Activated CD4-positive, alpha-beta T cell treated with anti-CD3 and anti-CD28 coated beads for 36 hours (primary cell): ENCODE measurements at regions not wholly inside any gene's neighbourhood (a gene's known extent, or its start where the extent isn't known, plus 50 kb on each side); places are given as distances from the start of the nearest gene placed in this dataset.

Experiments used
- ATAC-seq: fragments of 200-7000 bp; cut with Tn5 transposase; one replicate; pipeline ENCODE4 v1.10.0; 2021; ENCODE audit warnings: mild to moderate bottlenecking, moderate library complexity
- CTCF ChIA-PET: fragments of 350-600 bp; sonication (Branson Sonifier 250); formaldehyde crosslinking; loops from one replicate; lab custom pipeline; 2021; ENCODE audit warnings: antibody characterized with exemption; lab: Charles Lee
- POLR2A ChIA-PET: fragments of 350-600 bp; sonication (Branson Sonifier 250); formaldehyde crosslinking; loops from one replicate; lab custom pipeline; 2021; ENCODE audit warnings: antibody characterized with exemption, inconsistent platforms; lab: Charles Lee
- DNase-seq: peaks from one replicate; pipeline ENCODE4 v3.0.0-alpha.2; 2020
- H3K27ac Mint-ChIP-seq: one replicate; pipeline ENCODE4 v1.8.0; 2021; ENCODE audit warnings: mixed read lengths
- H3K27me3 Mint-ChIP-seq: one replicate; pipeline ENCODE4 v1.8.0; 2021; ENCODE audit warnings: mixed read lengths
- H3K36me3 Mint-ChIP-seq: one replicate; pipeline ENCODE4 v1.8.0; 2021; ENCODE audit warnings: low read depth, mixed read lengths
- H3K4me1 Mint-ChIP-seq: one replicate; pipeline ENCODE4 v1.8.0; 2021; ENCODE audit warnings: mixed read lengths
- H3K4me3 Mint-ChIP-seq: one replicate; pipeline ENCODE4 v1.8.0; 2021; ENCODE audit warnings: mild to moderate bottlenecking, moderate library complexity, mixed read lengths
- H3K9me3 Mint-ChIP-seq: one replicate; pipeline ENCODE4 v1.8.0; 2021; ENCODE audit warnings: low read depth, mixed read lengths
- intact Hi-C, 2 experiments: fragments of 100-400 bp; cut with DNase I in 1 of 2; cut with micrococcal nuclease in 1 of 2; formaldehyde crosslinking; loops; one replicate each; pipeline versions ENCODE4 v1.14.2 to v1.15.1; 2022 to 2024; cut with DNase I, micrococcal nuclease

- Mint-ChIP-seq H3K36me3 (no peaks in the 10 kb centered on the region), H3K4me3 (no peak overlapping the region), H3K9me3 (peaks cover 3% of the 10 kb centered on the region), H3K27ac (no peak overlapping the region), H3K4me1 (no peaks in the 10 kb centered on the region), H3K27me3 (peaks cover 15% of the 10 kb centered on the region)
- no peak for ATAC-seq
- ChIA-PET POLR2A (no interaction called here), CTCF (no interaction called here)
- DNase-seq, result no peak
- intact Hi-C loops, result no loop called here
Measured at GRCh38 chr12:125295550-125295949, 230.3 kb downstream of the AACS start.

- Mint-ChIP-seq H3K27me3 (peaks cover 13% of the 10 kb centered on the region), H3K36me3 (no peaks in the 10 kb centered on the region), H3K4me3 (no peak overlapping the region), H3K9me3 (peaks cover 3% of the 10 kb centered on the region), H3K4me1 (no peaks in the 10 kb centered on the region), H3K27ac (no peak overlapping the region)
- intact Hi-C loops, result no loop called here
- POLR2A ChIA-PET, result no interaction called here
- ATAC-seq (no peak), DNase-seq (no peak)
- CTCF ChIA-PET, result no interaction called here
Measured at GRCh38 chr12:125296701-125297100, 231.5 kb downstream of the AACS start.

- intact Hi-C loops, result no loop called here
- DNase-seq (no peak), ATAC-seq (no peak)
- Mint-ChIP-seq H3K27ac (no peak overlapping the region), H3K4me3 (no peak overlapping the region), H3K27me3 (peaks cover 13% of the 10 kb centered on the region), H3K9me3 (no peaks in the 10 kb centered on the region), H3K4me1 (no peaks in the 10 kb centered on the region), H3K36me3 (no peaks in the 10 kb centered on the region)
- ChIA-PET POLR2A (no interaction called here), CTCF (no interaction called here)
Measured at GRCh38 chr12:125299840-125300239, 234.6 kb downstream of the AACS start.

GRCh38 chr12:125300249-125300648 is 235.0 kb downstream of the AACS start:
- no peak for ATAC-seq
- Mint-ChIP-seq H3K9me3 (no peaks in the 10 kb centered on the region), H3K36me3 (no peaks in the 10 kb centered on the region), H3K4me1 (no peaks in the 10 kb centered on the region), H3K4me3 (no peak overlapping the region), H3K27me3 (peaks cover 10% of the 10 kb centered on the region), H3K27ac (no peak overlapping the region)
- no peak for DNase-seq
- intact Hi-C loops, result no loop called here
- POLR2A ChIA-PET, result no interaction called here
- CTCF ChIA-PET, result no interaction called here

DNA sequence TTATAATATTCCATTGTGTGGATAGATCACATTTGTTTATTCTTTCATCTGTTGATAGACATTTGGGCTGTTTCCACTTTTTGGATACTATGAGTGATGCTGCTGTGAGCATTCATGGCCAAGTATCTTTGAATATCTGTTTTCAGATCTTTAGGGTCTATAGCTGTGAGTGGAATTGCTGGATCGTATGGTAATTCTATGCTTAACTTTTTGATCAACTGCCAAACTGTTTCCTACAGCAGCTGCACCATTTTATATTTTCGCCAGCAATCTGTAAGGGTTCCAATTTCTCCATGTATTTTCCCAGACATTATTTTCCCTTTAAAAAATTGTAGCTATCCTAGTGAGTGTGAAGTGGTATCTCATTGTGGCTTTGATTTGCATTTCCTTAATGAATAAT is 238.1 kb downstream of the AACS start:
- ChIA-PET CTCF (no interaction called here), POLR2A (no interaction called here)
- Mint-ChIP-seq H3K4me3 (no peak overlapping the region), H3K36me3 (no peaks in the 10 kb centered on the region), H3K27ac (no peak overlapping the region), H3K4me1 (no peaks in the 10 kb centered on the region), H3K9me3 (no peaks in the 10 kb centered on the region), H3K27me3 (peaks cover 2% of the 10 kb centered on the region)
- DNase-seq (no peak), ATAC-seq (no peak)
- intact Hi-C loops, result no loop called here

DNA sequence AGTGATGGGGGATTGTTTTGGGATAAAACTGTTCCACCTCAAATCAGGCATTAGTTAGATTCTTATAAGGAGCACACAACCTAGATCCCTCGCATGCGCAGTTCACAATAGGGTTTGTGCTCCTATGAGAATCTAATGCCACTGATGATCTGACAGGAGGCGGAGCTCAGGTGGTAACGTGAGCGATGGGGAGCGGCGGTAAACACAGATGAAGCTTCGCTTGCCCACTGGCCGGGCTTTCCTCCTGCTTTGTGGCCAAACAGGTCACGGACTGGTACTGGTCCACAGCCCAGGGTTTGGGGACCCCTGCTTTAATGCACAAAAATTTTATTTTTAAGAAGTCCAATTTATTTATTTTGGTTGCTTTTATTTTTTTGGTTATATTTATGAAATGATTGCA is 238.8 kb downstream of the AACS start:
- peaks cover 2% of the 10 kb centered on the region for H3K27me3 Mint-ChIP-seq
- CTCF ChIA-PET, result no interaction called here
- no peak for DNase-seq
- no peak overlapping the region for H3K27ac Mint-ChIP-seq
- POLR2A ChIA-PET, result no interaction called here
- no peak for ATAC-seq
- H3K4me3 Mint-ChIP-seq, result no peak overlapping the region
- intact Hi-C loops, result no loop called here
- no peaks in the 10 kb centered on the region for H3K36me3 Mint-ChIP-seq
- H3K4me1 Mint-ChIP-seq, result no peaks in the 10 kb centered on the region
- H3K9me3 Mint-ChIP-seq, result no peaks in the 10 kb centered on the region

GRCh38 chr12:125305231-125305630 is 240.0 kb downstream of the AACS start:
- Mint-ChIP-seq H3K4me1 (no peaks in the 10 kb centered on the region), H3K27ac (no peak overlapping the region), H3K9me3 (no peaks in the 10 kb centered on the region), H3K27me3 (peaks cover 2% of the 10 kb centered on the region), H3K4me3 (no peak overlapping the region), H3K36me3 (no peaks in the 10 kb centered on the region)
- POLR2A ChIA-PET, result no interaction called here
- intact Hi-C loops, result no loop called here
- CTCF ChIA-PET, result no interaction called here
- no peak for DNase-seq
- ATAC-seq, result no peak

- no peaks in the 10 kb centered on the region for H3K36me3 Mint-ChIP-seq
- H3K4me3 Mint-ChIP-seq, result no peak overlapping the region
- H3K4me1 Mint-ChIP-seq, result no peaks in the 10 kb centered on the region
- ATAC-seq (no peak), DNase-seq (no peak)
- no peak overlapping the region for H3K27ac Mint-ChIP-seq
- CTCF ChIA-PET, result no interaction called here
- intact Hi-C loops, result no loop called here
- H3K9me3 Mint-ChIP-seq, result no peaks in the 10 kb centered on the region
- POLR2A ChIA-PET, result no interaction called here
- peaks cover 8% of the 10 kb centered on the region for H3K27me3 Mint-ChIP-seq
Measured at GRCh38 chr12:125310461-125310860, 245.2 kb downstream of the AACS start.

DNA sequence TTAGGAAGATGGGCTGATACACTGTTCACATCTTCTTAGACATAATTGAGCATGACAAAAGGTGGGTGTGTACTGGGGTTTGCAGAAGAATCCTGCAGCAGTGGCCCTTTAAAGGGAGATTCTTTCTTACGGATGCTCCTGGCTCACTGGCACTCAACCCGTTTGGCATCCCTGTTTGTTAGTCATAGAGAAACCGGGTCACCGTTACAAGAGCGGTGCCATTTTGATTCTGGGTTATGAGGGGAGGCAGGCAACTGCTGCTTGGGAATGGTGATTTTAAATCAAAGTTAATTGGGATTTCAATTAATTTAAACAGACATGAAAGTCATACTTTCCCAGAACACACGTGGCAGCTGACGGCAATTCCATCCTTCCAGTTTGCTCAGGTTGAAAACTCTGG is 245.8 kb downstream of the AACS start:
- Mint-ChIP-seq H3K4me1 (no peaks in the 10 kb centered on the region), H3K9me3 (no peaks in the 10 kb centered on the region), H3K36me3 (no peaks in the 10 kb centered on the region), H3K27me3 (peaks cover 8% of the 10 kb centered on the region), H3K4me3 (no peak overlapping the region), H3K27ac (no peak overlapping the region)
- CTCF ChIA-PET, result interaction anchor here (1.2 kb wide), 1 partner anchor 21 kb away, joined by 3 read pairs; no protein-coding TSS in a partner anchor
- intact Hi-C loops, result no loop called here
- POLR2A ChIA-PET, result no interaction called here
- DNase-seq, result no peak
- no peak for ATAC-seq

GRCh38 chr12:125312471-125312870 is 247.2 kb downstream of the AACS start:
- POLR2A ChIA-PET, result no interaction called here
- Mint-ChIP-seq H3K9me3 (no peaks in the 10 kb centered on the region), H3K27ac (no peak overlapping the region), H3K4me1 (no peaks in the 10 kb centered on the region), H3K36me3 (no peaks in the 10 kb centered on the region), H3K4me3 (no peak overlapping the region), H3K27me3 (peaks cover 8% of the 10 kb centered on the region)
- intact Hi-C loops, result no loop called here
- CTCF ChIA-PET, result no interaction called here
- ATAC-seq (no peak), DNase-seq (no peak)

DNA sequence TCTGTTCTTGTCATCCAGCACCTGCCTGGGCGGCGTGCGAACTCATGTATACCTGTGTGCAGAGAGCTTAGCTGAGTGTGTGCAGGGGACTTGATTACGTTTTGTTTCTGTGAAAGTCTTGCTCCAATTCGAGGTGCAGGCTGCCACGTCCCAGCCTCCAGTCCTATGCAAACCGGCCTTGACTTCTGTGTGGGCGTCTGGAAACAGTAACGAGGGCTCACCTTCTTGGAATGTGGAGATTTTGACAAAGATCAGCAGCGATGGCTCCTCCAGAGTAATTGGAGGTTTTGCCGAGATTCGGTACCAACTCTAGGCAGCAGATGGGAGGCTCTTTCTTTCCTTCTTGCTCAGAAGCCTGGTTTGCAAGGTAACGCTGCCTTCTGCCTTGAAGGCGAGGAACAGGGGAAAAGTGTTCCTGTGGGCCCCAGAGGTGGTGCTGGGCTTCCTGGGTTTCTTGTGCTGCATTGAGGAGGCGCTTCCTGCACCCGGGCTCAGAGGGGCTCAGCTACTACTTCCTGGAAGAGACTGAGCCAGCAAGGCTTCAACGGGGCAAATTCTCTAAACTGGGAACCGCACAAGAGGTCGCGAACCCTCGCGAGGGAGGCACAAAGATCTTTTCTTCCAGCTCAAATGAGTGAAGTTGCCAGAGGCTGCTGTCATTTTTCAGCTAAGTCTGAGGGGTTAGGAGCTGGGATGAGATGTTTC is 249.0 kb downstream of the AACS start:
- intact Hi-C loops, result no loop called here
- H3K27me3 Mint-ChIP-seq, result peaks cover 8% of the 10 kb centered on the region
- ChIA-PET POLR2A (no interaction called here), CTCF (interaction anchor here (0.5 to 1.3 kb wide), 2 partner anchors 8 to 831 kb away, joined by 3 read pairs; no protein-coding TSS in a partner anchor)
- H3K27ac Mint-ChIP-seq, result no peak overlapping the region
- no peak for DNase-seq
- ATAC-seq, result no peak
- no peaks in the 10 kb centered on the region for H3K9me3 Mint-ChIP-seq
- no peaks in the 10 kb centered on the region for H3K36me3 Mint-ChIP-seq
- no peaks in the 10 kb centered on the region for H3K4me1 Mint-ChIP-seq
- no peak overlapping the region for H3K4me3 Mint-ChIP-seq

DNA sequence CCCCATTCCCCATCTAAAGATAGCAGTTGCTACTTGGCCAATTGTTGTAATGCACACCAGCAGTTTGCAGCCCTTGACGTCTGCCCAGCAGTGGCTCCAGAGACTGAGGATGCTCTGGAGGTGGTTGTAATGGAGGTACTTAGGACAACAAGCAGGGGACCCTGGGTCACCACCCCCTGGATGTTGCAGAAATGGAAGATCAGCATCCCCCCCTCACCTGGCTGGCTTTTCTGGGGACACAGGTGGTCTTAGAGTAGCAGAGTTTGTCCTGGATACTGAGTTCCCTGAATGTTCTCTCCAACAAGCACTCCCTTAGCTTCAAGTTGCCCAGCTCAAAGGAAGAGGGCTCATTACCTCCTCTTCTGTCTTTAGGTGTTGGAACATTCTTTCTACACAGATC is 250.5 kb downstream of the AACS start:
- Mint-ChIP-seq H3K27ac (no peak overlapping the region), H3K27me3 (peaks cover 8% of the 10 kb centered on the region), H3K9me3 (no peaks in the 10 kb centered on the region), H3K36me3 (no peaks in the 10 kb centered on the region), H3K4me3 (no peak overlapping the region), H3K4me1 (no peaks in the 10 kb centered on the region)
- intact Hi-C loops, result no loop called here
- DNase-seq, result no peak
- CTCF ChIA-PET, result interaction anchor here (0.9 to 1.0 kb wide), 2 partner anchors 11 to 113 kb away, joined by 3 read pairs; no protein-coding TSS in a partner anchor
- ATAC-seq, result no peak
- POLR2A ChIA-PET, result no interaction called here
